ENCODE measurements at regions not wholly inside any gene's neighbourhood (a gene's known extent, or its start where the extent isn't known, plus 50 kb on each side); places are given as distances from the start of the nearest gene placed in this dataset.

DNA sequence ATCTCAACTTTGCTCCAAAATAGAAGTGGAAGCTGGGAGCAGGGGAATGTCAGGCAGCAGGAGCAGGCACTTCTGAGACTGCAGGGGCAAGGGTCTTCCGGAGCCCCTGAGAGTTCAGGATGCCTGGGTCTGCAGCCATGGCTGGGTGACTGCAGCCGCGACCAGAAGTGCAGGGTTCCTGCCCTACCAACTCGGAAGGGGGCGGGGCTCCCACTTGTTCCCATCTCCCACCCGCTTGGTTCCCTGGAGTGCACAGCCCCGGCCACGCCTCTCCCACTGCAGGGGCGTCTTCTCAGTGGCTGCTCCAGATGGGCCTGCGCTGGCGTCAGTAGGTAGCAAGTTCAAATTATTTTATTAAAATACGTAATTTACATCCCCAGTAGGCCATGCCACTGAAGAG lies 1631.7 kb downstream of the OLFM4 start:
- TF ChIP-seq CTCF (IDR thresholded peaks at IDR 0.05): no peak
- TF ChIP-seq EP300 (IDR thresholded peaks at IDR 0.05): no peak
- TF ChIP-seq POLR2A (IDR thresholded peaks at IDR 0.05): no peak
- TF ChIP-seq POLR2AphosphoS5 (IDR thresholded peaks at IDR 0.05): no peak

Measured in stomach (tissue), 4 donors.